Inflammatory macrophage treated with lipopolysaccharide for 1 hour (primary cell): ENCODE measurements at regions not wholly inside any gene's neighbourhood (a gene's known extent, or its start where the extent isn't known, plus 50 kb on each side); places are given as distances from the start of the nearest gene placed in this dataset.

Experiments
- DNase-seq, 2 donors: peaks; one replicate each; pipeline ENCODE4 v3.0.0-alpha.2; 2020 to 2022

- no peak for DNase-seq
These were observed 159.1 kb upstream of the CSF3R start for GRCh38 chr1:36641776-36642175.

DNA sequence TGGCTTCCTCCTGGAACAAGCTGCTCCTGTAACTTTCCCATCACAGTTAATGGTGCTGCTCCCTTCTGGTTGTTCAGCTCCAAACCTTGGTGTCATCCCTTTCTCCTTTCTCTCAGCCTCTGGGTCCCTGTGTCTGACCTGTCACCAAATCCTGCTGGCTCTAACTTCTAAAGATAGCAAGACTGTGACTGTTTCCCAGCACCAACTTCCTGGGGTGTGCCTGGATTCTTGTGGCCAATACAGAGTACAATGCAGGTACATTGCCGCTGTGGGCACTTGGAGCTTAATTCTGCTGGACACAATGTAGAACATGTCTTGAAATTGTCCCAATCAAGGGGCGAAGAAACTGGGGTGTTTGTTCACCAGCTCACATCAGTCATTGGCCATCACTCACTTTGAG is 156.7 kb upstream of the CSF3R start:
- no peak for DNase-seq

GRCh38 chr1:36638268-36638667 is 155.6 kb upstream of the CSF3R start:
- DNase-seq = no peak

DNA sequence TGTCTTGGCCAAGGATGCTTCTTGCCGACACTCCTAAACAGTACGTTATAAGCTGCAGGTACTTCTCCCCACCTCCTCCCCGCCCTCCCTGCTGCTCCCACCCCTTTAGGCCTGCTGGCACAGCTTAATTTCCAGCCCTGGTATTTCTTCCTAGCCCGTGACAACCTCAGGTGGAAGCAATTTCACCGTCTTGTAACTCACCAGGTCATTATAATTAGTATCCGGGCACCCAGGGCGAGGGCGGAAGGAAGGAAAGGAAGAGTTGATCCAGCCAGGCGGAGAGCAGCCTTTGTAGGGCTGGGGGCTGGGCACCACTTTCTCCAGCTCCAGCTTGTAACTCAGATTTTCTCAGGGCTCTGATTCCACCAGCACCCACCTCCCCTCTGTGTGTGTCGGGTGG is 153.5 kb upstream of the CSF3R start:
- no peak for DNase-seq

- DNase-seq = no peak
These were observed 152.6 kb upstream of the CSF3R start for GRCh38 chr1:36635284-36635683.

DNA sequence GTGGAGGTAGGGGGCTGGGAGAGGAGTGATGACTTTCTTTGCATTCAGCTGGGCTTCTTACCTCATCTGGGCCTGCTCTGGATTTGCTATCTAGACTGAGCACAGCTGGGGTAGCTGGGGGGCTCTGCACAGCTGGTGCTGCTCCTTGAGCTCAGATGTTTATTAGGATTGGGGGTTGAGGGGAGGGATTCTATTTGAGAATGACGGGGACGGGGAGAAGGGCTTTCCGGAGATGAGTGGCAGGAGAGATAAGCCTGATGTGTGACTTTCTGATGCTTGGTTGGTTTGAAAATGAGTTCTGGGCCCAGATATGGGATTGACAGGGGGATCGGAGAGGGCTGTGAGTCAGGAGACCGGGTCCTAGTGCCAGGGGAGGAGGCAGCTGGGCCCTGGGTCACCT is 146.1 kb upstream of the CSF3R start:
- no peak for DNase-seq

- DNase-seq = no peak
These were observed 143.7 kb upstream of the CSF3R start for GRCh38 chr1:36626435-36626834.

- DNase-seq = no peak
These were observed 143.2 kb upstream of the CSF3R start for GRCh38 chr1:36625935-36626310.

DNA sequence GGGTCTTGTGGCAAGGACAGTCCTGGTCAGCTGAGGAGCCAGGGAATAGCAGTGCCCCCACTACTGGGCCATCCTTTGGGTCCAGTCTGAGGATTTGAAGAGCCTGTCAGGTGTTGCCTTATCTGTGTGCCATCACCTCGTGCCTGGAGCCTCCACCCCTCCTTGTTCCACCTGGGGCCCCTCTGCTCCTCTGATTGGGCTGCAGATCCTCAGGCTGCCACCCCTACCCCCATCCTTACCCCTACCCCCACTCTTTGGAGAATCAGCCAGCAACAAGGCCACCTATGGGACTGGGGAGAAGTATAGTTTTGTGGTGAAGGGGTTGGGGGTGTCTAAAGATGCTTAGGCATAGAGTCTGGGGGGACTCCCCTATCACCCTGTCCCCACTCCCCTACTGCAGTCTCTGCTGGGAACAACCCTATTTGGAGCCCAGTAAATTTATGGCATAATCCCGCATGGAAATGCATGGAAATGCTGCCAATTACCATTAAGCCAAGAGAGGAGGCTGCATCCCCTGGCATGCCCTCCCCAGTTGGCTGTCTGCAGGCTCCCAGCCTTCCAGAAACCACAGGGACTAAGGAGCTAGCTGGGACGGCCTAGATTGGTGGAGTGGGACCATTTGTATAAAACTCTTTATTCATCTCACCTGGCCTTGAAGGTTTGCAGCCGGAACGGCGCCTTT is 142.7 kb upstream of the CSF3R start:
- DNase-seq = no peak

- no peak for DNase-seq
These were observed 141.8 kb upstream of the CSF3R start for GRCh38 chr1:36624466-36624865.

DNA sequence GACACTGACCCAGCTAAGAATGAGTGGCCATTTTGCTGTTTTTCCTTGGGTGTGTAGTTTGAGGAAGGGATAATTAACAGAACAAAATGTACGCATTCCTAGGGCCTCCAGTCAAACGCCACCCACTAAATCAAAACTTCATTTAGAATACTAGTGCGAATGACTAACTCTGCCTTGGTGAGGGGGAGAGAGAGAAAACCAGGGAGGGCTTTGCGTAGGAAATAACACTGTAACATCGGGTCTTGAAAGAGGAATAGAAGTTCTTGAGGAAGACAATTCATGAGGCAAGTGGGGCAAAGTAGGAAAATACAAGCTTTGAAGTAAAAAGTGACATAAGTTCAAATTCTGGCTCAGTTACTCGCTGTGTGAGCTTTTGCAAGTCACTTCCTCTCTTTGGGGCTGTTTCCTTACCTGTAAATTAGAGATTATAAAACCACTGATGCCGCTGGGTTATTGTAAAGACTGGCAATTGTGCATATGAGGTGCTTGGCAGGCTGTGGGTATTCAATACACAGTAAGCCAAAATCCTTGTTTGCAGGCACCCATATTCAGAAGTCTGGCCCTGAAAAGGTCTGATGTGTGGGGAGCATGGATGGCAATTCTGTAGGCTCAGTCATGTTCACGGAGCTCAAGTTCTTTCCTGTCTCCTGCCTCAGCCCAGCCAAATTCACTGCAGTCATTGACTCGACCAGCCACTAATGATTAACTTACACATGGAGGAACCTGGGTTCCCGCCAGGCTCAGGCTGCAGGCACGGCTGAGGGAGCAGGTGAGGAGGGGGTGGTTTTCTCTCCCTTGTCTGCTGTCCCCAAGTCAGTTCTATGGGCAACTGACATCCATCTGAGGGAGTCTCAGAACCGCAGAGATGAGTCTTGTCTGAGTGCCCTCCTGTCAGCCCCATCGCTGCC is 140.3 kb upstream of the CSF3R start:
- peak; percentile 3 to 31 for DNase-seq

- DNase-seq = peak in 1 of 2 donors; percentile 34
These were observed 138.8 kb upstream of the CSF3R start for GRCh38 chr1:36621531-36621930.

DNA sequence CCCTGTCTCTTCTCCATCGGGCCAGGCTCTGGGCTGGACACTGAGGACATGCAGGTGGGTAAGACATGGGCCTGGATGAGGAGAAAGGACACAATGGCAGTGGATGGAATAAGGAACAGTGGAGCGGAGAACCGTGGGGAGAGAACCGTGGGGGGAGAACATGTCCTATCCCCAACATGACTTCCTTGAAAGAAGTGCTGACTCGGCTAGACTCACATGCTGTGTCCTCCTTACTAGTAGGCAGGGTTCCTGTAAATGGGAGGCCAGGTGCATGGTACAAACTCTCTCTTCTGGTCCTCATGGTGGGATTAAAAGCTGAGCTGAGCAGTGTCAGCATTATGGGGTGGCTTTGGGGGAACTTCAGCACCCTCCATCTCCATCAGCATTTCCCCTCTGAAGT is 137.4 kb upstream of the CSF3R start:
- no peak for DNase-seq

DNA sequence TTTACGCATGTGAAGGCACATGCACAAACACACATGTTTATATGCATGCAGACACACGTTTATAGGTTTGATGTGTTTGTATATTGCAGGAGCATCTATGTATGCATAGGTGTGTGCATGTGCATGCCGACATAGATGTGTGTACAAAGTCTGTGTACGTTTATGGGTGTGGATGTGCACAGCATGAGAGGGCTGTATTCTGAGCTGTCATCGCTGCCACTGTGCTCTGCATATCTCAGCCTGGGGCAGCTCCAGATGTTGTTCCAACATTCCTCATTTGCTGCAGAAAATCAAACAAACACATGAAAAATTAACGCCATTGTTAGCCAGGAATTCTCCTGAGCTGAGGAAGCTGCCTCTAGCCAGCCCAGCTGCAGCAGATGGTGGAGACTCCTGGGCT is 132.3 kb upstream of the CSF3R start:
- no peak for DNase-seq

GRCh38 chr1:36614571-36614970 is 131.9 kb upstream of the CSF3R start:
- DNase-seq = no peak

DNA sequence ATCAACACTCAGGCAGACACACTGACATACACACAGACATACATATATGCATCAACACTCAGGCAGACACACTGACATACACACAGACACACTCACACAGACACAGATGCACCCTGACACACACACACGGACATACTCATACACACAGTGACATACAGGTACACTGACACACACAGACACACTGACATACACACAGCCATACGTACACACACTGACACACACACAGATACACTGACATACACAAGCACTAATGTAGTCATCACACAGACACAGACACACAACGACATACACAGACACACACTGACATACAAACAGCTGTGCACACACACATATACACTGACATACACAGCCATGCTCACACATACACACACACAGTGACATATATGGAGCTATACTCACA is 131.0 kb upstream of the CSF3R start:
- DNase-seq = no peak

DNA sequence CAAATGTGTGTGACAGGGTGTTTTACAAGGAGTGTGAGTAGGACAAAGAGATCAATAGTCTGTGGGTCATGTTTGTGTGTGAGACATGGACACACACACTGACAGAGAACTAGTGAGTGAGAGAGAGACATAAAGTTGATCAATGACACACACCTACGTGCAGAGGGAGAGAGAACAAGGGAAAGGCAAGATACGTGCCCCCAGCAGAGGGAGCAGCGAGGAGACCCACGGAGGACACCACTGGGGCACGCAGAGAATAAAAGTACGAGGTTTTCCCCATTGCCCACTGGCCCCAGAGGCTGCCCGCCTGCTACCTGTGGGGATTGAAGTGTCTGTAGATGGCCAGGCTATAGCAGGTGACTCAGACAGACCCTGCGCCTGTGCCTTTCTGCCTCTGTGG is 130.2 kb upstream of the CSF3R start:
- no peak for DNase-seq

- DNase-seq = no peak
These were observed 129.4 kb upstream of the CSF3R start for GRCh38 chr1:36612121-36612520.

DNA sequence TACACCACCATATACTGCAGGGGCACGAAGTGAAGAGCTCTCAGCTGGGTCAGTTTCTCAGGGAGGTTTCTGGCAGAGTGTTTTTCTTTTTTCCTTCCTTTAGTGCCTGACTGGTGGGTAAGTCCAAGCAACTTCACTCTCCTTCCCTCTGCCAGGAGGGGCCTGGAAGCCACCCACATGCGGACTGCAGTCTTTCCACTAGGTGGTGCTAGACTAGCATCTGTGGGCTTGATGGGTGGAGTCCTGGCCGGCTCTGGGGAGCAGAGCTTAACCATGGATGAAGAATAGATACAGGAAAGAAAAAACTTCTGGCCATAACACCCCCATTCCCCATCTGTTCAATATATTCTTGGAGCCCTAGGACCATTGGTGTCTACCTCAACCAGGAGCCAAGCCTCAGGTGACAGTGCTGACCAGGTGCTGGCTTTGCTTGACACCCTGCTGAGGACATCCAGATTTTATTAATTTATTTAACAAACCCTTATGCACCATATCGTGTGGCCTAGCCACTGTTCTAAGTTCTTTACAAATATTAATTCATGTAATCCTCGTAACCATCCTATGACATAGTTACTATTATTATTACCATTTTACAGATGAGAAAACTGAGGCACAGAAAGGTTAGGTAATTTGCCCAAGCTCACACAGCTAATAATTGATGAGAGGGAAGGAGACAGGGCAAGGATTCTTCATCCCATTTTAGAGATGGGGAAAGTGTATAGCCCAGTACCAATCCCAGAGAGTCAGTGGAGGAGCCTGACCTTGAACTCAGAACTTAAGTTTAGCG is 126.7 kb upstream of the CSF3R start:
- peak; percentile 43 to 81 for DNase-seq

DNA sequence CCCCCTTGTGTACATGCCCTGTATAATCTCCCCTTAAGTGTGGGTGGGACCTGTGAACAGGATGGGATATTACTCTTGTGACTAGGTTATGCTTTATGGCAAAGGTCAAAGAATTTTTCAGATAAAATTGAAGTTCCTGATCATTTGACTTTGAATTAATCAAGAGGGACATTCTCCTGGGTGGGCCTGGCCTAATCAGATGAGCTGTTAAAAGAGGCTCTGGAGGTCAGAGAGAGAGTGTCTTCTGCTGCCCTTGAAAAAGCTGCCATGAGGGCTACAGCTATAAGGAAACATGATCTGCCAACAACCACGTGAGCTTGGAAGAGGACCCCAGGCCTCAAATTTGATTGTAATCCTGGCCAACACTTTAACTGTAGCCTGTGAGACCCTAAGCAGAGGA is 125.6 kb upstream of the CSF3R start:
- no peak for DNase-seq

GRCh38 chr1:36607263-36607651 is 124.5 kb upstream of the CSF3R start:
- no peak for DNase-seq

DNA sequence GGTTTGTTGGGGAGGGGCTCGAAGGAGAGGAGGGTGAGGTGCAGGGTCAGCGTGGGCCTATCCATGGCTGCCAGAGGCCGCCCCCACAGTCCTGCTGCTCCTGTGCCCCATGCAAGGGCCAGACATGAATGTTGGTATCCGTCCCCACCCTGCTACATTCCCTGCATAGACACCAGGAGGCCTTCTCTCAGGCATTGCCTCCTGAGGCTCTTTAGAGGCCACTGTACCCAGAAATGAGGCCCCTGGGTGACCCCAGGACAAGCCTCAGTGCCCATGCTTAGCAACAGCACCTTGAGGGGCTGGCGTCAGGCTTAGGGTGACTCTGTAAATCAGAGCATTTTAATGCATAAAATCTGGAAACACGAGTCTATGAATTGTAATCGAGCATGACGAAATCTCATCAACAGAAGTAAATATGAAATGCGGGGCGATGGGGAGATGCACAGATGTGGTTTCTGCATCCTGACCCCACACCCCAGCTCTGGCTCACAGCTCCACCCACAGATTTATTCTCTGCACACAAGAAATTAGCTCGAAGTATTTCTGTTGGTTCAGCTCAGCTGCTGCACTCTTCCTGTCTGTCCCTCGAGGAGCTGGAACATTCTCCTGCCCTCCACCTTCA is 124.0 kb upstream of the CSF3R start:
- DNase-seq = no peak

GRCh38 chr1:36605942-36606640 is 123.4 kb upstream of the CSF3R start:
- DNase-seq = no peak
